B cell (primary cell): ENCODE measurements at regions not wholly inside any gene's neighbourhood (a gene's known extent, or its start where the extent isn't known, plus 50 kb on each side); places are given as distances from the start of the nearest gene placed in this dataset.

ENCODE experiments used
- ATAC-seq: fragments of 200-7000 bp; cut with Tn5 transposase; one replicate; pipeline ENCODE4 v1.10.0; 2021; ENCODE audit warnings: low read depth, mild to moderate bottlenecking, moderate number of reproducible peaks, moderate library complexity
- CTCF ChIA-PET: fragments of 350-600 bp; sonication (Branson Sonifier 250); formaldehyde crosslinking; loops from one replicate; lab custom pipeline; 2021; ENCODE audit warnings: antibody characterized with exemption, inconsistent platforms; lab: Charles Lee
- POLR2A ChIA-PET: fragments of 350-600 bp; sonication (Branson Sonifier 250); formaldehyde crosslinking; loops from one replicate; lab custom pipeline; 2021; ENCODE audit warnings: antibody characterized with exemption; lab: Charles Lee
- DNase-seq: peaks from one replicate; pipeline ENCODE4 v3.0.0; 2013
- H2AFZ ChIP-seq: 2 replicates; pipeline ENCODE4 v1.6.1; 2012; ENCODE audit warnings: mild to moderate bottlenecking, low read depth, low read length; ENCODE audit not compliant: insufficient read depth, poor library complexity, severe bottlenecking
- H3K27ac ChIP-seq, 2 donors: 1 replicate in 1 of 2; 2 replicates in 1 of 2; pipeline ENCODE4 v1.5.1; 2012 to 2013; ENCODE audit warnings: low read length in 2 of 2, mild to moderate bottlenecking in 2 of 2, moderate library complexity in 1 of 2
- H3K27me3 ChIP-seq, 4 experiments: fragments of 200-600 bp in 1 of 4; sonication (generic) in 1 of 4; replicated peaks in 1 of 4; 1 replicate in 2 of 4; 2 replicates in 2 of 4; pipeline versions ENCODE4 v1.6.1 to v1.7.0; 2013 to 2016; ENCODE audit warnings: low read length in 3 of 4, mild to moderate bottlenecking in 2 of 4, mixed read lengths in 1 of 4, moderate library complexity in 1 of 4; ENCODE audit not compliant: insufficient read depth in 4 of 4, control insufficient read depth in 3 of 4; ENCODE audit errors: control extremely low read depth in 1 of 4
- H3K36me3 ChIP-seq, 2 experiments: replicated peaks in 1 of 2; 1 replicate in 1 of 2; 2 replicates in 1 of 2; pipeline versions ENCODE4 v1.6.1 to v1.7.1; 2013; ENCODE audit warnings: low read length in 1 of 2; ENCODE audit not compliant: insufficient read depth in 2 of 2, control insufficient read depth in 1 of 2; ENCODE audit errors: control extremely low read depth in 1 of 2, extremely low read depth in 1 of 2
- H3K4me1 ChIP-seq, 2 donors: fragments of 200-600 bp in 1 of 2; sonication (generic) in 1 of 2; 1 replicate in 1 of 2; 2 replicates in 1 of 2; pipeline versions ENCODE4 v1.5.1 to v1.6.1; 2013 to 2017; ENCODE audit warnings: low read length in 2 of 2; ENCODE audit not compliant: control insufficient read depth in 2 of 2, insufficient read depth in 2 of 2
- H3K4me2 ChIP-seq: replicated peaks from 2 replicates; pipeline ENCODE3; 2012; ENCODE audit warnings: mild to moderate bottlenecking, low read depth, low read length; ENCODE audit not compliant: poor library complexity, severe bottlenecking
- H3K4me3 ChIP-seq, 5 experiments: fragments of 200-600 bp in 1 of 5; sonication (generic) in 1 of 5; 1 replicate in 3 of 5; 2 replicates in 2 of 5; pipeline versions ENCODE4 v1.5.1 to v1.7.0; 2011 to 2016; ENCODE audit warnings: low read length in 4 of 5, mild to moderate bottlenecking in 4 of 5, low read depth in 2 of 5, control low read depth in 1 of 5, moderate library complexity in 1 of 5; ENCODE audit not compliant: insufficient read depth in 1 of 5; ENCODE audit errors: control extremely low read depth in 1 of 5, extremely low read depth in 1 of 5
- H3K79me2 ChIP-seq: fragments of 200-600 bp; sonication (generic); one replicate; pipeline ENCODE4 v1.6.0; 2016; ENCODE audit warnings: low read length; ENCODE audit not compliant: control insufficient read depth, insufficient read depth
- H3K9ac ChIP-seq: fragments of 200-600 bp; sonication (generic); 2 replicates; pipeline ENCODE4 v1.6.1; 2017; ENCODE audit warnings: mild to moderate bottlenecking, low read length, moderate library complexity
- H3K9me3 ChIP-seq, 3 donors: one replicate each; pipeline versions ENCODE4 v1.6.1 to v1.7.1; 2013; ENCODE audit warnings: low read length in 2 of 3; ENCODE audit not compliant: control insufficient read depth in 2 of 3, insufficient read depth in 1 of 3; ENCODE audit errors: control extremely low read depth in 1 of 3
- H4K20me1 ChIP-seq: 2 replicates; pipeline ENCODE4 v1.6.0; 2012; ENCODE audit warnings: mild to moderate bottlenecking, low read length; ENCODE audit not compliant: insufficient read depth, control insufficient read depth, poor library complexity, severe bottlenecking
- H3K27ac Mint-ChIP-seq: one replicate; pipeline ENCODE4 v1.8.0; 2021; ENCODE audit warnings: mixed read lengths
- H3K27me3 Mint-ChIP-seq: one replicate; pipeline ENCODE4 v1.8.0; 2021; ENCODE audit warnings: mixed read lengths
- H3K4me1 Mint-ChIP-seq: one replicate; pipeline ENCODE4 v1.8.0; 2021; ENCODE audit warnings: mixed read lengths
- H3K4me3 Mint-ChIP-seq: one replicate; pipeline ENCODE4 v1.8.0; 2021; ENCODE audit warnings: mixed read lengths
- H3K9me3 Mint-ChIP-seq: one replicate; pipeline ENCODE4 v1.8.0; 2022; ENCODE audit warnings: mixed read lengths; ENCODE audit not compliant: insufficient read depth
- CTCF ChIP-seq: fragments of 200-600 bp; IDR thresholded peaks from one replicate; pipeline ENCODE4 v1.8.0; 2022; ENCODE audit warnings: antibody characterized with exemption, mild to moderate bottlenecking
- EZH2 ChIP-seq: IDR thresholded peaks from 2 replicates; pipeline ENCODE4 v1.6.1; 2012; ENCODE audit warnings: borderline replicate concordance, low read depth, mild to moderate bottlenecking, moderate library complexity, low read length; ENCODE audit not compliant: insufficient read depth, poor library complexity, severe bottlenecking
- WGBS: methylation state at CpG from one replicate; pipeline ENCODE4 v1.1.5; 2013; ENCODE audit warnings: missing lambda C conversion rate; ENCODE audit not compliant: insufficient coverage; 5-methylcytosine and 5-hydroxymethylcytosine counted together
- intact Hi-C: fragments of 100-400 bp; cut with micrococcal nuclease; formaldehyde crosslinking; loops from one replicate; pipeline ENCODE4 v1.10.0; 2022

- DNase-seq (no peak), ATAC-seq (no peak)
- Mint-ChIP-seq H3K4me3 (no peak overlapping the region), H3K9me3 (no peaks in the 10 kb centered on the region), H3K4me1 (no peaks in the 10 kb centered on the region), H3K27me3 (peaks cover 7% of the 10 kb centered on the region), H3K27ac (no peak overlapping the region)
- intact Hi-C loops: no loop called here
- 93% methylated on average over 2 of the region's 2 CpGs for WGBS
- Histone ChIP-seq H3K9me3 (peaks cover 0 to 1% (median 0%) of the 10 kb centered on the region in 3 donors), H4K20me1 (no peaks in the 10 kb centered on the region), H3K36me3 (no peaks in the 10 kb centered on the region), H3K27ac (no peak overlapping the region), H3K79me2 (no peaks in the 10 kb centered on the region), H3K4me3 (no peak overlapping the region), H3K4me2 (no peak overlapping the region), H3K4me1 (no peaks in the 10 kb centered on the region), H2AFZ (no peak overlapping the region), H3K27me3 (no peaks in the 10 kb centered on the region), H3K9ac (no peak overlapping the region)
- TF ChIP-seq CTCF (no peak), EZH2 (no peak)
- POLR2A ChIA-PET: no interaction called here
- CTCF ChIA-PET: no interaction called here
Measured at GRCh38 chr3:27791956-27792355, 69.8 kb upstream of the EOMES start.

GRCh38 chr3:27792869-27793268 lies 70.7 kb upstream of the EOMES start:
- CTCF ChIA-PET: no interaction called here
- no peaks in the 10 kb centered on the region for H3K4me1 Mint-ChIP-seq

More at GRCh38 chr3:27792869-27793268, 70.7 kb upstream of the EOMES start:
- Histone ChIP-seq H3K27me3 (no peaks in the 10 kb centered on the region), H2AFZ (no peak overlapping the region), H3K9ac (no peak overlapping the region), H3K4me3 (no peak overlapping the region), H3K4me2 (no peak overlapping the region), H3K27ac (no peak overlapping the region), H3K36me3 (no peaks in the 10 kb centered on the region), H3K79me2 (no peaks in the 10 kb centered on the region), H3K4me1 (no peaks in the 10 kb centered on the region), H4K20me1 (no peaks in the 10 kb centered on the region), H3K9me3 (peaks cover 0 to 1% (median 0%) of the 10 kb centered on the region in 3 donors)
- Mint-ChIP-seq H3K4me3 (no peak overlapping the region), H3K27ac (no peak overlapping the region), H3K27me3 (peaks cover 7% of the 10 kb centered on the region), H3K9me3 (no peaks in the 10 kb centered on the region)
- TF ChIP-seq CTCF: no peak
- no peak for TF ChIP-seq EZH2
- intact Hi-C loops: no loop called here
- ATAC-seq (no peak), DNase-seq (no peak)
- WGBS: 100% methylated on average over 1 of the region's 3 CpGs
- POLR2A ChIA-PET: no interaction called here
